ENCODE measurements at regions not wholly inside any gene's neighbourhood (a gene's known extent, or its start where the extent isn't known, plus 50 kb on each side); places are given as distances from the start of the nearest gene placed in this dataset.

DNA sequence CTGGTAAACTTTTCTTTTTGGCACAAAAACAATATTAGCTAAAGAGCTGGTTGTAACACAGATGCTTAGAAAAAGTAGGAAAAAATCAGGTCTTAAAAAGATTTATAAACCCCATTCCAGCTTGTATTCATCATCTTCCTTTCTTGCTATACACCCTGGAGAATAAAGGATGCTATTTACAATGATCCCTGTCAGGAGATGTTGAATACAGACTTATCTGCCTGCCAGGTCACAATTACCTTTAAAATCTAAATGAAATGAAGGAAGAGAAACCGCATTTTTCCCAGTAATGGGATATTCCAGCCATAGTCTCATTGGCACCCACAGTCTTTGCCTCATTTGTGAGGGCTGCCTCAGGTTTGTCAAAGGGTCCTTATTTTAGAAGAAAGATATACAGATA, 394.1 kb upstream of the WWC1 start:
- TF ChIP-seq, protein P1, sequence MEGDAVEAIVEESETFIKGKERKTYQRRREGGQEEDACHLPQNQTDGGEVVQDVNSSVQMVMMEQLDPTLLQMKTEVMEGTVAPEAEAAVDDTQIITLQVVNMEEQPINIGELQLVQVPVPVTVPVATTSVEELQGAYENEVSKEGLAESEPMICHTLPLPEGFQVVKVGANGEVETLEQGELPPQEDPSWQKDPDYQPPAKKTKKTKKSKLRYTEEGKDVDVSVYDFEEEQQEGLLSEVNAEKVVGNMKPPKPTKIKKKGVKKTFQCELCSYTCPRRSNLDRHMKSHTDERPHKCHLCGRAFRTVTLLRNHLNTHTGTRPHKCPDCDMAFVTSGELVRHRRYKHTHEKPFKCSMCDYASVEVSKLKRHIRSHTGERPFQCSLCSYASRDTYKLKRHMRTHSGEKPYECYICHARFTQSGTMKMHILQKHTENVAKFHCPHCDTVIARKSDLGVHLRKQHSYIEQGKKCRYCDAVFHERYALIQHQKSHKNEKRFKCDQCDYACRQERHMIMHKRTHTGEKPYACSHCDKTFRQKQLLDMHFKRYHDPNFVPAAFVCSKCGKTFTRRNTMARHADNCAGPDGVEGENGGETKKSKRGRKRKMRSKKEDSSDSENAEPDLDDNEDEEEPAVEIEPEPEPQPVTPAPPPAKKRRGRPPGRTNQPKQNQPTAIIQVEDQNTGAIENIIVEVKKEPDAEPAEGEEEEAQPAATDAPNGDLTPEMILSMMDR (IDR thresholded peaks at IDR 0.05): no peak
- no peak for TF ChIP-seq POLR2A (IDR thresholded peaks at IDR 0.05)
